ENCODE measurements at regions not wholly inside any gene's neighbourhood (a gene's known extent, or its start where the extent isn't known, plus 50 kb on each side); places are given as distances from the start of the nearest gene placed in this dataset.

DNA sequence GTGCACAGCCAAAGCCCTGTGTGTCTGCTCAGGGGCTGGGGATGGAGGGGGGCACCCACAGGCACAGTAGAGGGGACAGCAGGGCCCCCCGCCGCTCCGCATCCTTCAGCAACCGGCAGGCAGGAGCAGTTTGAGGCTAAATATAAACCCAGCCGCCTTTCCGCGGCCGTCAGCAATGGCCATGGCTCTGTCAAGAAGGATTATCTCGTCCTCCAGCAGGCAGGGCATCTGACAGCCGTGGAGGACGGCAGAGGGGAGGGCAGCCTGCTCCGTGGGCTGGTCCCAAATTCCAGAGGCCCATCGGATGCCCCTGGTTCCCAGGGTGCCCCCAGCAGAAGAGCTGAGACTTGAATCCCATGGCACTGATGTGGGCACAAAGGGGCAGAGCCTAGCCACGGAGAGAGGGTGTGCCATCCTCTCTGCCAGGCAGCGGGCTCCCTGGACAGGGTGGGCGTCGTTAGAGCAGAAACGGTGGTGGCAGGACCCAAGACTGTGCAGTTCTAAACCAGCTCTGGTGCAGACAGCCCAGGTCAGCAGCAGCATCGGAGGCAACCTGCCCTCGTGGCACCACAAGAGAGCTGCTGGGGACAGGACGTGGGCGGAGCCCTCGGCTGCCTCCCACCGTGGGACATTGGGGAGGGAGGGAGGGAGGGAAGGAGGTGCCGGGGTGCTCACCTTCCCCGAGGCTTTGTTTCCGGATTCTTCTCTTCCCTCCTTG, 198.8 kb upstream of the CIBAR2 start:
- no peak for DNase-seq (ENCODE audit: low read depth)

DNA sequence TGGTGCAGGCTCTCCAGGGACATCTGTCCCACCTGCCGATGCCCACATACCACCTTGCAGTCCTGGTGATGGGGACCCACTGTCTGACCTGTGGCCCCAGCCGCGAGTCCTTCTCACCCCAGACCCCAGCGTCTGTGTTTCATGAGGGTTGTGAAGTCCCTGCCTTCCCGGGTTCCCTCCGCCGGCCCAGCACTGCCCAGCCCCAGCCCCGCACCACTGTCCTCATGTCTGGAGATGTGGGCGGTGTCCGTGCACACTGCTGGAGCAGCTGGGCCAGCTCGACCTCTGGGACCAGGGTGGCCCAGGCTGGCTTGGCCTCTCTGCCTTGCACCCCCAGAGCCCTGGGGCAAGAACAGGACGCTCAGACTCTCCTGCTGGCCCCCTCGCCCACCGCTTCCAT, 199.5 kb upstream of the CIBAR2 start:
- Histone ChIP-seq H3K4me3 (ENCODE audit: low read depth, low read length) (no peak overlapping the region), H3K27me3 (ENCODE audit: control insufficient read depth, insufficient read depth, low read length) (peaks cover 55% of the 10 kb centered on the region), H3K36me3 (ENCODE audit: control insufficient read depth, insufficient read depth, low read length) (no peaks in the 10 kb centered on the region)
- DNase-seq (ENCODE audit: low read depth), result no peak
- TF ChIP-seq CTCF (IDR thresholded peaks at IDR 0.05; ENCODE audit: insufficient read depth, low read length, poor library complexity, severe bottlenecking), result no peak

More for the DNA sequence above, 198.8 kb upstream of the CIBAR2 start:
- no peaks in the 10 kb centered on the region for H3K36me3 ChIP-seq (ENCODE audit: control insufficient read depth, insufficient read depth, low read length)
- H3K4me3 ChIP-seq (ENCODE audit: low read depth, low read length), result no peak overlapping the region
- TF ChIP-seq CTCF (IDR thresholded peaks at IDR 0.05; ENCODE audit: insufficient read depth, low read length, poor library complexity, severe bottlenecking), result no peak
- H3K27me3 ChIP-seq (ENCODE audit: control insufficient read depth, insufficient read depth, low read length), result peaks cover 55% of the 10 kb centered on the region

GRCh38 chr16:85312174-85312573, 199.9 kb upstream of the CIBAR2 start:
- H3K4me3 ChIP-seq (ENCODE audit: low read depth, low read length), result no peak overlapping the region
- DNase-seq (ENCODE audit: low read depth), result no peak
- no peak for TF ChIP-seq CTCF (IDR thresholded peaks at IDR 0.05; ENCODE audit: insufficient read depth, low read length, poor library complexity, severe bottlenecking)
- H3K27me3 ChIP-seq (ENCODE audit: control insufficient read depth, insufficient read depth, low read length), result peaks cover 55% of the 10 kb centered on the region
- no peaks in the 10 kb centered on the region for H3K36me3 ChIP-seq (ENCODE audit: control insufficient read depth, insufficient read depth, low read length)

GRCh38 chr16:85312642-85313525, 200.6 kb upstream of the CIBAR2 start:
- Histone ChIP-seq H3K36me3 (ENCODE audit: control insufficient read depth, insufficient read depth, low read length) (no peaks in the 10 kb centered on the region), H3K4me3 (ENCODE audit: low read depth, low read length) (no peak overlapping the region), H3K27me3 (ENCODE audit: control insufficient read depth, insufficient read depth, low read length) (peaks cover 54% of the 10 kb centered on the region)
- no peak for DNase-seq (ENCODE audit: low read depth)
- no peak for TF ChIP-seq CTCF (IDR thresholded peaks at IDR 0.05; ENCODE audit: insufficient read depth, low read length, poor library complexity, severe bottlenecking)

DNA sequence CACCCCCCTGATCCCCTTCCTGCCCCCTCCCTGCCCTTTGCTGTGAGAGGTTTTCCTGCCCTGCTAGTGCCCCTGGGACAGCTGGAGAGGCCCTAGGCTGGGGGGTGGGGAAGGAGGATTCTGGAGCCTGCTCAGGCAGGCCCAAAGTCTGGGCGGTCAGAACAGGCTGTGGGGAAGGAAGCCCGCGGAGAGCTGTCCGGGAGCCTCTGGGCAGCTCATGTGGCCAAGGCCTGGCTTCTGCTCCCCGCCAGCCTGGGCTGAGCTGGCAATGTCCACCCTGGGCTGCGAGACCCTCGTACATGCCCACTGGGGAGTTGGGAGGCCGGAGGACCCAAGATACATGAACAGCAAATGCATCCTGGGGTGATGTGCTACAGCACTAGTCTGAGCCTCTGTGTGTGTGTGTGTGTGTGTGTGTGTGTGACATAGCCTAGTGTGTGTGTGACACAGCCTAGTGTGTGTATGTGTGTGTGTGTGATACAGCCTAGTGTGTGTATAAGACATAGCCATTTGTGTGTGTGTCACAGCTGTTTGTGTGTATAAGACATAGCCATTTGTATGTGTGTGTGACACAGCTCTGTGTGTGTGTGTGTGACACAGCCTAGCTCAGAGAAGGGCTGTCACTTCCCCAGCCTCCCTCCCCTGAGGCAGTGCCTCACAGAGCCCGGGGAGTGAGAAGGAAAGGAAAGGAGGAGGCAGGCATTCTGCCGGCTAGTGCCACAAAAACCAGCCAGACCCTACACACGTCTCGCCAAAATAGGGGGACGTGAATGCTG, 201.4 kb upstream of the CIBAR2 start:
- H3K4me3 ChIP-seq (ENCODE audit: low read depth, low read length), result no peak overlapping the region
- no peak for DNase-seq (ENCODE audit: low read depth)

More for the DNA sequence above, 201.4 kb upstream of the CIBAR2 start:
- Histone ChIP-seq H3K27me3 (ENCODE audit: control insufficient read depth, insufficient read depth, low read length) (peaks cover 55% of the 10 kb centered on the region), H3K36me3 (ENCODE audit: control insufficient read depth, insufficient read depth, low read length) (no peaks in the 10 kb centered on the region)
- no peak for TF ChIP-seq CTCF (IDR thresholded peaks at IDR 0.05; ENCODE audit: insufficient read depth, low read length, poor library complexity, severe bottlenecking)

Data from kidney epithelial cell (primary cell).